ENCODE measurements at regions not wholly inside any gene's neighbourhood (a gene's known extent, or its start where the extent isn't known, plus 50 kb on each side); places are given as distances from the start of the nearest gene placed in this dataset.
"Not testable (repeated sequence)": the region's sequence is repeated elsewhere in the genome, so short reads cannot be mapped to it uniquely, and the experiment has no call there.

DNA sequence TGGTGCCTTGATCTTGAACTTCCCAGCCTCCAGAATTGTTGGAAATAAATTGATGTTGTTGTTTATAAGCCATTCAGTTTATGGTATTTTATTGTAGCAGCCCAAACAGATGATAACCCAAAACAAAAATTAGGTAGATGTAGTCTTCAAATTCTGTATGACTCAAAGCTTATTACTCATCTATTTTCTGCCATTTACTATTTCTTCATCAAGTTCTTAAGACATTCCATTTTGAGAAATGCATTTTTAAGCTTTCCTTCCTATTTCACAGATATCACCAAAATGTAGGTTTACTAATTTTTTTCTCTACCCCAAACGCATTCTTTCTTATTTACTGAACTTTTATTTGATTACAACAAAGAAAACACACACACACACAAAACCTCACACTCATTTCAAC lies 148.2 kb downstream of the RND3 start:
- no peaks in the 10 kb centered on the region for H3K36me3 ChIP-seq
- H3K27me3 ChIP-seq, result no peaks in the 10 kb centered on the region
- no peak for DNase-seq
- intact Hi-C loops (cut with DNase I; ENCODE audit: low total_unique reads), result no loop called here
- H3K4me3 ChIP-seq, result no peak overlapping the region
- TF ChIP-seq POLR2A (IDR thresholded peaks at IDR 0.05) (no peak), CTCF (IDR thresholded peaks at IDR 0.05) (no peak)
- H3K27ac ChIP-seq, result no peak overlapping the region
- H3K4me1 ChIP-seq, result no peaks in the 10 kb centered on the region
- no peaks in the 10 kb centered on the region for H3K9me3 ChIP-seq

- Histone ChIP-seq H3K4me1 (no peaks in the 10 kb centered on the region), H3K36me3 (no peaks in the 10 kb centered on the region), H3K4me3 (no peak overlapping the region), H3K27me3 (no peaks in the 10 kb centered on the region), H3K9me3 (no peaks in the 10 kb centered on the region), H3K27ac (no peak overlapping the region)
- TF ChIP-seq CTCF (IDR thresholded peaks at IDR 0.05) (no peak), POLR2A (IDR thresholded peaks at IDR 0.05) (no peak)
- intact Hi-C loops (cut with DNase I; ENCODE audit: low total_unique reads), result no loop called here
- no peak for DNase-seq
These were observed 151.9 kb downstream of the RND3 start for GRCh38 chr2:150335596-150335995.

- no peak for DNase-seq
- no peaks in the 10 kb centered on the region for H3K36me3 ChIP-seq
- no peaks in the 10 kb centered on the region for H3K4me1 ChIP-seq
- no peak for TF ChIP-seq CTCF (IDR thresholded peaks at IDR 0.05)
- no peak for TF ChIP-seq POLR2A (IDR thresholded peaks at IDR 0.05)
- H3K27me3 ChIP-seq, result no peaks in the 10 kb centered on the region
- intact Hi-C loops (cut with DNase I; ENCODE audit: low total_unique reads), result no loop called here
- no peak overlapping the region for H3K4me3 ChIP-seq
- H3K9me3 ChIP-seq, result no peaks in the 10 kb centered on the region
- H3K27ac ChIP-seq, result no peak overlapping the region
These were observed 155.1 kb downstream of the RND3 start for GRCh38 chr2:150332383-150332782.

DNA sequence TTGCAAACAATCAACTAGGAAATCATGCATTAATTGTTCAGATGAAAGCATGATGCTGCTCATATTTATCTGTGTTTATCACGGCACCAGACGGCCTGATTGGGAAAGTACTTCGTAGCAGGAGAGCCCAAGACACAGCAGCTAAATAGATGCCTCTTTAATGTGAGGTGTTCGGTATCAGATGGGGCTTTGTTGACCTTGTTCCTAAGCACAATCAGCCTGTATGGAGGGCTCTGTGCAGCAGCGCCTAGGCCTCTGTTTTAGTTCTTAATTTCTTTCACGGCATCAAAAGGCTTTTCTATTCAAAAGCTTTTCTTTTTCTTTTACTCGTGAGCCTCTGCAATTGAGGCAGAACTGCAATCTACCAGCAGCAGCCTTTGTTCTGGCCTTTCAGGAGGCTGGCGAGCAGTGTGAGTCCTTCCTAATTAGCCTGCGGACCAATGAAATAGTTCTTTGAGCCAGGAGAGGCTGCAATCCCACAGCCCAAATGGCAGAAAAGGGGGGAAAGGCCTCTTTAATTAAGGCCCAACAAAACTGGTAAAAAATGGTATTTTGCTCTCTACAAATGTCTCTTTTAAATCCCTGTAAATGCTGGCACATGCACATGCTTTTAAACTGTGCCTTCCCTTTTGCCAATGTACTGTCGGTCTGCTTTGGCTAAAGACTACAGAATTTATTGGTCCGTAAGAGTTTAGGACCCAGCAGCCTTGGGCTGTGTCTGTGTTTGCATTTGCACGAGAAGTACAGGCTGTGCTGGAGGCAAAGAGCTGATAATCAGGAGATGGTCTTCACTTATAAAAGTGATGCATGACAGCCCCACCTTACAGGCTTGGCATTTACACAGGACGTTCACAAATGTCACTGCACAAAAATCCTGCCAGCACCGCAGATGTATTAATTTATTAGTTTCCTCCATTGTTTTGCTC lies 159.6 kb downstream of the RND3 start:
- no peak for TF ChIP-seq POLR2A (IDR thresholded peaks at IDR 0.05)
- no peak for TF ChIP-seq CTCF (IDR thresholded peaks at IDR 0.05)
- H3K4me3 ChIP-seq, result no peak overlapping the region
- no peaks in the 10 kb centered on the region for H3K36me3 ChIP-seq
- no peaks in the 10 kb centered on the region for H3K9me3 ChIP-seq
- DNase-seq, result no peak
- intact Hi-C loops (cut with DNase I; ENCODE audit: low total_unique reads), result no loop called here
- H3K27me3 ChIP-seq, result no peaks in the 10 kb centered on the region
- no peaks in the 10 kb centered on the region for H3K4me1 ChIP-seq
- H3K27ac ChIP-seq, result no peak overlapping the region

DNA sequence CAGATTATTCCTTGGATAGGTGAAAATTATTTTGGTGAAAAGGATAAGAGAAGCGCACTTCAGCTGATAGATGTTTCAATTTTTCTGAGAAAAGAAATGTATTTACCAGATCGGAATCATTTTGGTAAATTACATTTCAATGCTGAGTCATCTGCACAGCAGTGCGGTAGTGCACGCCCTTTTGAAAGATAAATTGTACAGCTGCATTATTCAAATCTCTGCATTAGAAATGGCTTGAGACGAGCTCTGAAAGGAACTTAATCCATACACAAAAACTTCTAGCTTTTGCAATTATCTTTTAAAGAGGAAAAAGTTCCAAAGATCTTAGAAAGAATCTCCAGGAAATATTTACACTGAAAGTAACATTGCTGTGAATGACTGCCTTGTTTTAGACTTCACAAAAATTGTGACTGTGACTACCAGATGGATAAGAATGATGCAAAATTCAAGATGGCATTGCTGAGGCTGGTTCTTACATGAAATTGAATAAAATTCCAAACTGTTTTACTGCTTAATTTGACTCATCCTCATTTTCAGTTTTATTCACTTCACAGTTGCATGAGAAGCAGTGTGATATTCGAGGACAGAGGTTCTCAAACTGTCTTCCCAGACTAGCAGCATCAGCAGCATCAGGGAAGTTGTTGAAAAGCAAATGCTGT lies 161.7 kb downstream of the RND3 start:
- TF ChIP-seq POLR2A (IDR thresholded peaks at IDR 0.05) (no peak), CTCF (IDR thresholded peaks at IDR 0.05) (no peak)
- Histone ChIP-seq H3K4me1 (no peaks in the 10 kb centered on the region), H3K36me3 (no peaks in the 10 kb centered on the region), H3K27me3 (no peaks in the 10 kb centered on the region), H3K9me3 (no peaks in the 10 kb centered on the region), H3K27ac (no peak overlapping the region), H3K4me3 (no peak overlapping the region)
- DNase-seq, result no peak
- intact Hi-C loops (cut with DNase I; ENCODE audit: low total_unique reads), result no loop called here

DNA sequence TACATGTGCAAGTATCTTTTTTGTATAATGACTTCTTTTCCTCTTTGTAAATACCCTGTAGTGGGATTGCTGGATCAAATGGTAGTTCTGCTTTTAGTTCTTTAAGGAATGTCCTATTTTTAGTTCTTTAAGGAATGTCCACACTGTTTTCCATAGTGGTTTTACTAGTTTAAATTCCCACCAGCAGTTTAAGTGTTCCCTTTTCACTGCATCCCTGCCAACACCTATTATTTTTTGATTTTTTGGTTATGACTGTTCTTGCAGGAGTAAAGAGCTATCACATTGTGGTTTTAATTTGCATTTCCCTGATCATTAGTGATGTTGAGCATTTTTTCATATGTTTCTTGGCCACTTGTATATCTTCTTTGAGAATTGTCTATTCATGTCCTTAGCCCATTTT lies 164.4 kb downstream of the RND3 start:
- H3K4me1 ChIP-seq; intact Hi-C loops (cut with DNase I; ENCODE audit: low total_unique reads): not testable (repeated sequence)

More for the DNA sequence above, 164.4 kb downstream of the RND3 start:
- H3K4me3 ChIP-seq, H3K27ac ChIP-seq, H3K27me3 ChIP-seq, H3K36me3 ChIP-seq, H3K9me3 ChIP-seq, DNase-seq: not testable (repeated sequence)
